ENCODE measurements at regions not wholly inside any gene's neighbourhood (a gene's known extent, or its start where the extent isn't known, plus 50 kb on each side); places are given as distances from the start of the nearest gene placed in this dataset.

DNA sequence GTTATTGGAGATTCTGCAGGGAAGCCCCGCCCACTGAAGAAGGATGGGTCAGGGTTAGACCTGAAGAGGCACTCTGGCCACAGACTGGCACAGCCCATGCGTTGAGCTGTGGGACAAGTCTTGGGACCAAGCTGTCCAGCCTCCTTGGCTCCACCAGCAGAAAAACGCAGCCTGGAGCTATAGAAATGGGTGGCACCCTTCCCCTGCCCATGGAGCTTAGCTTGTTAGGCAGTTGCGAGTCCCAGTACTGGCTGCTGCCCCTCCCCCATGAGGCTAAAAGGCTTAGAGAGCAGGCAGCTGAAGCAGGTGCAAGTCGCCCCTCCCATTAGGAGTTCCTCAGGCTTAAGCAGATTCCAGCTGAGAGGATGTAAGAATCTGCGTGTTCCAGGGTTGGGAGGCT is 1124.0 kb upstream of the TMEM132C start:
- DNase-seq (ENCODE audit: low read depth in 1 of 2, low spot score in 1 of 2), result no peak
- peaks cover 4% of the 10 kb centered on the region for H3K27me3 ChIP-seq (ENCODE audit: insufficient read depth, poor library complexity, severe bottlenecking)
- TF ChIP-seq, protein P1, sequence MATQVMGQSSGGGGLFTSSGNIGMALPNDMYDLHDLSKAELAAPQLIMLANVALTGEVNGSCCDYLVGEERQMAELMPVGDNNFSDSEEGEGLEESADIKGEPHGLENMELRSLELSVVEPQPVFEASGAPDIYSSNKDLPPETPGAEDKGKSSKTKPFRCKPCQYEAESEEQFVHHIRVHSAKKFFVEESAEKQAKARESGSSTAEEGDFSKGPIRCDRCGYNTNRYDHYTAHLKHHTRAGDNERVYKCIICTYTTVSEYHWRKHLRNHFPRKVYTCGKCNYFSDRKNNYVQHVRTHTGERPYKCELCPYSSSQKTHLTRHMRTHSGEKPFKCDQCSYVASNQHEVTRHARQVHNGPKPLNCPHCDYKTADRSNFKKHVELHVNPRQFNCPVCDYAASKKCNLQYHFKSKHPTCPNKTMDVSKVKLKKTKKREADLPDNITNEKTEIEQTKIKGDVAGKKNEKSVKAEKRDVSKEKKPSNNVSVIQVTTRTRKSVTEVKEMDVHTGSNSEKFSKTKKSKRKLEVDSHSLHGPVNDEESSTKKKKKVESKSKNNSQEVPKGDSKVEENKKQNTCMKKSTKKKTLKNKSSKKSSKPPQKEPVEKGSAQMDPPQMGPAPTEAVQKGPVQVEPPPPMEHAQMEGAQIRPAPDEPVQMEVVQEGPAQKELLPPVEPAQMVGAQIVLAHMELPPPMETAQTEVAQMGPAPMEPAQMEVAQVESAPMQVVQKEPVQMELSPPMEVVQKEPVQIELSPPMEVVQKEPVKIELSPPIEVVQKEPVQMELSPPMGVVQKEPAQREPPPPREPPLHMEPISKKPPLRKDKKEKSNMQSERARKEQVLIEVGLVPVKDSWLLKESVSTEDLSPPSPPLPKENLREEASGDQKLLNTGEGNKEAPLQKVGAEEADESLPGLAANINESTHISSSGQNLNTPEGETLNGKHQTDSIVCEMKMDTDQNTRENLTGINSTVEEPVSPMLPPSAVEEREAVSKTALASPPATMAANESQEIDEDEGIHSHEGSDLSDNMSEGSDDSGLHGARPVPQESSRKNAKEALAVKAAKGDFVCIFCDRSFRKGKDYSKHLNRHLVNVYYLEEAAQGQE (IDR thresholded peaks at IDR 0.05; ENCODE audit: insufficient replicate concordance, low read depth), result no peak
- no peak for TF ChIP-seq SPI1 (IDR thresholded peaks at IDR 0.05; ENCODE audit: borderline replicate concordance, low read depth)
- TF ChIP-seq POLR2AphosphoS5 (IDR thresholded peaks at IDR 0.05; ENCODE audit: low read depth), result no peak
- no peak for TF ChIP-seq GABPA (IDR thresholded peaks at IDR 0.05; ENCODE audit: low read depth)
- TF ChIP-seq, protein P2, sequence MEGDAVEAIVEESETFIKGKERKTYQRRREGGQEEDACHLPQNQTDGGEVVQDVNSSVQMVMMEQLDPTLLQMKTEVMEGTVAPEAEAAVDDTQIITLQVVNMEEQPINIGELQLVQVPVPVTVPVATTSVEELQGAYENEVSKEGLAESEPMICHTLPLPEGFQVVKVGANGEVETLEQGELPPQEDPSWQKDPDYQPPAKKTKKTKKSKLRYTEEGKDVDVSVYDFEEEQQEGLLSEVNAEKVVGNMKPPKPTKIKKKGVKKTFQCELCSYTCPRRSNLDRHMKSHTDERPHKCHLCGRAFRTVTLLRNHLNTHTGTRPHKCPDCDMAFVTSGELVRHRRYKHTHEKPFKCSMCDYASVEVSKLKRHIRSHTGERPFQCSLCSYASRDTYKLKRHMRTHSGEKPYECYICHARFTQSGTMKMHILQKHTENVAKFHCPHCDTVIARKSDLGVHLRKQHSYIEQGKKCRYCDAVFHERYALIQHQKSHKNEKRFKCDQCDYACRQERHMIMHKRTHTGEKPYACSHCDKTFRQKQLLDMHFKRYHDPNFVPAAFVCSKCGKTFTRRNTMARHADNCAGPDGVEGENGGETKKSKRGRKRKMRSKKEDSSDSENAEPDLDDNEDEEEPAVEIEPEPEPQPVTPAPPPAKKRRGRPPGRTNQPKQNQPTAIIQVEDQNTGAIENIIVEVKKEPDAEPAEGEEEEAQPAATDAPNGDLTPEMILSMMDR (IDR thresholded peaks at IDR 0.05; ENCODE audit: insufficient read depth, low read length), result no peak
- no peak overlapping the region for H3K27ac ChIP-seq (replicated peaks)
- H3K4me3 ChIP-seq (replicated peaks; ENCODE audit: insufficient read depth, low read length), result no peak overlapping the region

DNA sequence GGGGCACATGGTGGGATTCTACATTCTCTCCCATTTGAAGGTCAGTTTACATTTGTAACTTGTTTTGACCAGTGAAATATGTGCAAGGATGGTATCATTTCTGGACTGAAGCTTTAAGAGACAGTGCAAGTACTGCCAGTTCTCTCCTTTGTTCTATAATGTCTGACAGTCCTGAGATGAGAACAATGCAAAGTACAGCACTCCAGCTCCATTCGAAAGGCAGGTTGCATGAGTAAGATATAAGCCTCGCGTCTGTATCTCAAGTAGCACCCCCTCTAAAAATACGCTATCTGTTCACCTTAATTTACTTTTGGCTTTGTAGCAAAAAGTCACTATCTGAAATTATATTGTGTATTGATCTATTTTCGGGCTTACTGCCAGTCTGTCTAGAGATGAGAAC is 1122.2 kb upstream of the TMEM132C start:
- no peak for DNase-seq (ENCODE audit: low read depth in 1 of 2, low spot score in 1 of 2)
- no peak overlapping the region for H3K4me3 ChIP-seq (replicated peaks; ENCODE audit: insufficient read depth, low read length)
- TF ChIP-seq SPI1 (IDR thresholded peaks at IDR 0.05; ENCODE audit: borderline replicate concordance, low read depth) (no peak), POLR2AphosphoS5 (IDR thresholded peaks at IDR 0.05; ENCODE audit: low read depth) (no peak), GABPA (IDR thresholded peaks at IDR 0.05; ENCODE audit: low read depth) (no peak)
- TF ChIP-seq, protein P1 (IDR thresholded peaks at IDR 0.05; ENCODE audit: insufficient replicate concordance, low read depth), result no peak
- TF ChIP-seq, protein P2 (IDR thresholded peaks at IDR 0.05; ENCODE audit: insufficient read depth, low read length), result no peak
- H3K27ac ChIP-seq (replicated peaks), result no peak overlapping the region
- H3K27me3 ChIP-seq (ENCODE audit: insufficient read depth, poor library complexity, severe bottlenecking), result peaks cover 4% of the 10 kb centered on the region

DNA sequence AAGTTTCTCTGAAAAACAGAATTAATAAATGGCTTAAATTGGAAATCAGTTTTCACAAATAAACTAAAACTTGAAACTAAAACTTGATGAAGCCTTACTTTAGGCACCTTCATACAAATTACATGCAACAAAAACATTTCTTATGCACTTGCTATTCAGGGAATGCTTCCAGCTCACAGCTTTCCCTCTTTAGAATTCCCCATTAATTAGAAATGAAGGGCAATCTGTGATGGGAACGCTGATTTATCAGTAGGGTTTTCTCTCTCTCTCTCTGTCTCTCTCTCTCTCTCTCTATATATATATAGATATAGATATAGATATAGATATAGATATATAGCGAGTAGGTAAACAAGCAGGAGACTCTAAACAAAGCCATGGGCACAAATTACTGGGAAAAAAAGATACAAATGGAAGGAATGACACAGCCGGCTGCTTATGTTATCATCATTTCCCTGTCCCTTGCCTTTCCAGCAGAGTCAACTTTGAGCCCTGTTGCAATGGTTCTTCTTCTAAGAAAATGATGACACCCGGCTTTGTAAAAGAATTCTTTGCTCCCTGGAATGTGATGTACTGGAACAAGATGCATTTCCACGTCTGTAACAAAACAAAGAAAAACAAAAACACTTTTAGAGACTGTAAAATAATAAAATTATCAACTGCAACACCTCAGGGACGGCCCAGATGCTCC is 1121.6 kb upstream of the TMEM132C start:
- peaks cover 4% of the 10 kb centered on the region for H3K27me3 ChIP-seq (ENCODE audit: insufficient read depth, poor library complexity, severe bottlenecking)
- H3K4me3 ChIP-seq (replicated peaks; ENCODE audit: insufficient read depth, low read length), result no peak overlapping the region
- no peak for TF ChIP-seq GABPA (IDR thresholded peaks at IDR 0.05; ENCODE audit: low read depth)
- no peak for TF ChIP-seq SPI1 (IDR thresholded peaks at IDR 0.05; ENCODE audit: borderline replicate concordance, low read depth)
- TF ChIP-seq POLR2AphosphoS5 (IDR thresholded peaks at IDR 0.05; ENCODE audit: low read depth), result no peak
- TF ChIP-seq, protein P2 (IDR thresholded peaks at IDR 0.05; ENCODE audit: insufficient read depth, low read length), result no peak
- TF ChIP-seq, protein P1 (IDR thresholded peaks at IDR 0.05; ENCODE audit: insufficient replicate concordance, low read depth), result no peak
- H3K27ac ChIP-seq (replicated peaks), result no peak overlapping the region
- no peak for DNase-seq (ENCODE audit: low read depth in 1 of 2, low spot score in 1 of 2)

Measured in HL-60 (cell line).